Hepatocyte (in vitro differentiated cells): ENCODE measurements at regions not wholly inside any gene's neighbourhood (a gene's known extent, or its start where the extent isn't known, plus 50 kb on each side); places are given as distances from the start of the nearest gene placed in this dataset.

Source experiments
- DNase-seq: peaks from one replicate; pipeline ENCODE4 v3.0.0-alpha.2; 2016; ENCODE audit warnings: low spot score
- H2AFZ ChIP-seq: fragments of 200-600 bp; sonication (generic); 2 replicates; pipeline ENCODE4 v1.6.0; 2016; ENCODE audit warnings: antibody characterized with exemption, mild to moderate bottlenecking
- H3K27ac ChIP-seq: fragments of 200-600 bp; sonication (generic); 2 replicates; pipeline ENCODE4 v1.5.1; 2016; ENCODE audit warnings: mild to moderate bottlenecking
- H3K27me3 ChIP-seq: fragments of 200-600 bp; sonication (generic); 2 replicates; pipeline ENCODE4 v1.6.1; 2016
- H3K36me3 ChIP-seq: fragments of 200-600 bp; sonication (generic); replicated peaks from 2 replicates; pipeline ENCODE4 v1.5.1; 2016; ENCODE audit warnings: low read depth; ENCODE audit not compliant: insufficient read depth
- H3K4me1 ChIP-seq: fragments of 200-600 bp; sonication (generic); 2 replicates; pipeline ENCODE4 v1.5.1; 2016; ENCODE audit warnings: mild to moderate bottlenecking, moderate library complexity; ENCODE audit not compliant: insufficient read depth
- H3K4me2 ChIP-seq: fragments of 200-600 bp; sonication (generic); 2 replicates; pipeline ENCODE4 v1.6.0; 2016
- H3K4me3 ChIP-seq: fragments of 200-600 bp; sonication (generic); 2 replicates; pipeline ENCODE4 v1.5.1; 2016; ENCODE audit warnings: mild to moderate bottlenecking
- H3K79me2 ChIP-seq: fragments of 200-600 bp; sonication (generic); 2 replicates; pipeline ENCODE4 v1.6.0; 2017; ENCODE audit warnings: mild to moderate bottlenecking
- H3K9me2 ChIP-seq: fragments of 200-600 bp; sonication (generic); replicated peaks from 2 replicates; pipeline ENCODE4 v1.6.0; 2017; ENCODE audit warnings: mild to moderate bottlenecking; ENCODE audit not compliant: insufficient read depth
- H3K9me3 ChIP-seq: fragments of 200-600 bp; sonication (generic); 2 replicates; pipeline ENCODE4 v1.5.1; 2016; ENCODE audit warnings: low read depth, mild to moderate bottlenecking
- H4K20me1 ChIP-seq: fragments of 200-600 bp; sonication (generic); 2 replicates; pipeline ENCODE4 v1.6.0; 2016; ENCODE audit warnings: mild to moderate bottlenecking; ENCODE audit not compliant: insufficient read depth, poor library complexity, severe bottlenecking
- CTCF ChIP-seq: fragments of 200-600 bp; sonication (generic); IDR thresholded peaks from 2 replicates; pipeline ENCODE4 v1.5.1; 2016; ENCODE audit warnings: antibody characterized with exemption, mild to moderate bottlenecking; ENCODE audit not compliant: poor library complexity
- EZH2 ChIP-seq: fragments of 200-600 bp; sonication (generic); IDR thresholded peaks from 2 replicates; pipeline ENCODE4 v1.6.1; 2016; ENCODE audit warnings: antibody characterized with exemption, mild to moderate bottlenecking, borderline replicate concordance
- EZH2phosphoT487 ChIP-seq: fragments of 200-600 bp; sonication (generic); IDR thresholded peaks from one replicate; pipeline ENCODE4 v1.6.1; 2018; ENCODE audit warnings: antibody characterized with exemption, mild to moderate bottlenecking, low read depth, moderate library complexity; ENCODE audit not compliant: unreplicated experiment, severe bottlenecking
- WGBS: methylation state at CpG from one replicate; pipeline ENCODE4 v1.1.6; 2016; ENCODE audit warnings: low lambda C conversion rate; ENCODE audit errors: missing lambda C conversion rate; 5-methylcytosine and 5-hydroxymethylcytosine counted together

- Histone ChIP-seq H3K9me2 (no peaks in the 10 kb centered on the region), H3K27me3 (no peaks in the 10 kb centered on the region), H3K9me3 (no peaks in the 10 kb centered on the region), H4K20me1 (no peaks in the 10 kb centered on the region), H3K4me3 (no peak overlapping the region), H3K4me1 (no peaks in the 10 kb centered on the region), H3K36me3 (no peaks in the 10 kb centered on the region), H3K79me2 (no peaks in the 10 kb centered on the region), H3K27ac (no peak overlapping the region), H2AFZ (no peak overlapping the region), H3K4me2 (no peak overlapping the region)
- no peak for DNase-seq
- WGBS: 79% methylated on average over 7 of the region's 7 CpGs
- TF ChIP-seq CTCF (no peak), EZH2 (no peak), EZH2phosphoT487 (no peak)
Measured at GRCh38 chr9:121576281-121577075, 75.0 kb upstream of the DAB2IP start.

DNA sequence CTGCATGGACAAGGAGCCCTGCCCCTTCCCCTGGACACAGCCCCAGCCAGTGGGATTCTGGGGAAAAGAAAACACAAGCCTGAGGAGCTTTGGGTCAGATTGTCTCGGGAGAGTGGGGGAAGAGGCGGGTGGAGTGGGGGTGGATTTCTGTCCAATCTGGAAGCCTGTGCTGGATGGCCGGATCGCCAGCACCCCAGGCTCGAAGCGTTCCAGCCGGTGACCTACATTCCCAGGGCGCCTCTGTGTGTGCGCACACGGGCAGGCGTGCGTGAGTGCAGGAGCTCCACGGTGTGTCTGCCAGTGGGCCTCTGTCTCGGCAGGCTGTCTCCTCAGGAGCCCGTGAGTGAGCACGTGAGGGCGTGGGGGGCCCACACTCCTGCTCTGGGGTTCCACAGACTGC is 74.3 kb upstream of the DAB2IP start:
- Histone ChIP-seq H3K4me3 (no peak overlapping the region), H3K36me3 (no peaks in the 10 kb centered on the region), H4K20me1 (no peaks in the 10 kb centered on the region), H3K27ac (no peak overlapping the region), H3K9me2 (no peaks in the 10 kb centered on the region), H3K9me3 (no peaks in the 10 kb centered on the region), H3K27me3 (no peaks in the 10 kb centered on the region), H2AFZ (no peak overlapping the region), H3K4me1 (no peaks in the 10 kb centered on the region), H3K4me2 (no peak overlapping the region), H3K79me2 (no peaks in the 10 kb centered on the region)
- TF ChIP-seq EZH2 (no peak), EZH2phosphoT487 (no peak), CTCF (no peak)
- no peak for DNase-seq
- WGBS: 84% methylated on average over 16 of the region's 17 CpGs

DNA sequence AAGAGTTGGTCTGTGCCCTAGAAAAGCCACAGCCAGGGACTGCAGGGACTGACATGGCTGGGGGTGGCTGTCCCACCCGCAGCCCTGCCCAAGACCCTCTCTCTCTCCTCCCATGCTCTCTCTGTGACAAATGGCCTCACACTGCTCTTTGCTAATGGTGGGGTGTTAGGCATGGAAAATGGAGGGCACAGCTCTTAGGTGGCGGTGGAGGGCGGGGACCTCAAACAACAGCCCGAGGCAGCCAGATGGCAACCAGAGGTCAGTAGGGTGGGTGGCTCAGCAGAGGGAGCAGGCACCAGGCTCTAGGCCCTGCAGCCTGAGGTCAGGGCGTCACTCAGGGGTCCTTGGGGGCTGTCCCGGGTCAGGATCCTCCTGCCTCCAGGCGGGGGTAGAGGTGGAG is 73.9 kb upstream of the DAB2IP start:
- WGBS: 90% methylated on average over 7 of the region's 7 CpGs
- H3K27me3 ChIP-seq: no peaks in the 10 kb centered on the region

More for the DNA sequence above, 73.9 kb upstream of the DAB2IP start:
- Histone ChIP-seq H3K36me3 (no peaks in the 10 kb centered on the region), H3K4me1 (no peaks in the 10 kb centered on the region), H3K9me3 (no peaks in the 10 kb centered on the region), H3K9me2 (no peaks in the 10 kb centered on the region), H2AFZ (no peak overlapping the region), H3K4me2 (no peak overlapping the region), H3K79me2 (no peaks in the 10 kb centered on the region), H3K27ac (no peak overlapping the region), H3K4me3 (no peak overlapping the region), H4K20me1 (no peaks in the 10 kb centered on the region)
- TF ChIP-seq CTCF: no peak
- no peak for TF ChIP-seq EZH2
- no peak for TF ChIP-seq EZH2phosphoT487
- no peak for DNase-seq
